ENCODE measurements at regions not wholly inside any gene's neighbourhood (a gene's known extent, or its start where the extent isn't known, plus 50 kb on each side); places are given as distances from the start of the nearest gene placed in this dataset.

- Histone ChIP-seq H3K4me1 (ENCODE audit: control insufficient read depth, insufficient read depth, low read length) (no peaks in the 10 kb centered on the region), H3K27ac (ENCODE audit: low read length) (no peak overlapping the region), H3K4me3 (ENCODE audit: low read depth in 2 of 2, low read length in 2 of 2) (no peak overlapping the region), H3K9me3 (ENCODE audit: control insufficient read depth, insufficient read depth, low read depth, low read length) (no peaks in the 10 kb centered on the region), H3K36me3 (ENCODE audit: control insufficient read depth, insufficient read depth, low read length) (no peaks in the 10 kb centered on the region), H3K27me3 (ENCODE audit: control insufficient read depth, insufficient read depth, low read length) (no peaks in the 10 kb centered on the region)
- BruUV-seq (replicated peaks): no TSS peak
- CTCF ChIA-PET: no interaction called here
- ATAC-seq (no peak), DNase-seq (ENCODE audit: low read depth, low spot score) (no peak)
- in situ Hi-C loops (cut with HindIII; ENCODE audit: low pct_unique_long_range_greater_than_20kb, low sequenced_read_pairs) (no loop called here), intact Hi-C loops (cut with micrococcal nuclease; ENCODE audit: unreplicated experiment) (no loop called here)
- POLR2A ChIA-PET: no interaction called here
- TF ChIP-seq REST (IDR thresholded peaks at IDR 0.05; ENCODE audit: insufficient read depth in 1 of 2, low read depth in 2 of 2, low read length in 1 of 2) (no peak), CTCF (IDR thresholded peaks at IDR 0.05) (no peak)
Observed at GRCh38 chr18:60722742-60723141, 350.2 kb upstream of the MC4R start.

GRCh38 chr18:60732143-60732542, 359.6 kb upstream of the MC4R start:
- H3K4me1 ChIP-seq (ENCODE audit: control insufficient read depth, insufficient read depth, low read length): no peaks in the 10 kb centered on the region
- CTCF ChIA-PET: no interaction called here
- H3K27me3 ChIP-seq (ENCODE audit: control insufficient read depth, insufficient read depth, low read length): no peaks in the 10 kb centered on the region
- BruUV-seq (replicated peaks): no TSS peak
- POLR2A ChIA-PET: no interaction called here
- in situ Hi-C loops (cut with HindIII; ENCODE audit: low pct_unique_long_range_greater_than_20kb, low sequenced_read_pairs): no loop called here
- TF ChIP-seq TCF7L2 (IDR thresholded peaks at IDR 0.05; ENCODE audit: low read depth, low read length): no peak
- no peak for TF ChIP-seq SIN3A (IDR thresholded peaks at IDR 0.05; ENCODE audit: borderline replicate concordance, insufficient read depth, low read depth, low read length)
- TF ChIP-seq POLR2AphosphoS5 (IDR thresholded peaks at IDR 0.05; ENCODE audit: low read depth, low read length): no peak
- no peak for TF ChIP-seq REST (IDR thresholded peaks at IDR 0.05; ENCODE audit: insufficient read depth in 1 of 2, low read depth in 2 of 2, low read length in 1 of 2)
- intact Hi-C loops (cut with micrococcal nuclease; ENCODE audit: unreplicated experiment): no loop called here
- H3K4me3 ChIP-seq (ENCODE audit: low read depth in 2 of 2, low read length in 2 of 2): no peak overlapping the region
- no peak for DNase-seq (ENCODE audit: low read depth, low spot score)
- no peaks in the 10 kb centered on the region for H3K36me3 ChIP-seq (ENCODE audit: control insufficient read depth, insufficient read depth, low read length)
- ATAC-seq: no peak
- H3K9me3 ChIP-seq (ENCODE audit: control insufficient read depth, insufficient read depth, low read depth, low read length): no peaks in the 10 kb centered on the region
- H3K27ac ChIP-seq (ENCODE audit: low read length): no peak overlapping the region
